ENCODE measurements at regions not wholly inside any gene's neighbourhood (a gene's known extent, or its start where the extent isn't known, plus 50 kb on each side); places are given as distances from the start of the nearest gene placed in this dataset.
"Not testable (repeated sequence)": the region's sequence is repeated elsewhere in the genome, so short reads cannot be mapped to it uniquely, and the experiment has no call there.

- Histone ChIP-seq H3K4me3 (ENCODE audit: low read depth in 1 of 3, low read length in 3 of 3) (no peak overlapping the region), H3K27ac (ENCODE audit: low read depth in 1 of 3, low read length in 2 of 3) (no peak overlapping the region), H3K36me3 (ENCODE audit: control insufficient read depth in 3 of 3, insufficient read depth in 2 of 3, low read depth in 1 of 3, low read length in 3 of 3) (no peaks in the 10 kb centered on the region), H3K27me3 (ENCODE audit: control insufficient read depth in 3 of 3, insufficient read depth in 3 of 3, low read length in 3 of 3) (peaks cover 0 to 1% (median 0%) of the 10 kb centered on the region in 3 donors), H3K9me3 (ENCODE audit: control insufficient read depth in 2 of 2, insufficient read depth in 1 of 2, low read depth in 1 of 2, low read length in 1 of 2) (no peaks in the 10 kb centered on the region), H3K4me1 (ENCODE audit: control insufficient read depth in 3 of 3, insufficient read depth in 2 of 3, low read depth in 1 of 3, low read length in 2 of 3) (peaks cover 0 to 3% (median 0%) of the 10 kb centered on the region in 3 donors)
- 68 to 89% (median 80%) methylated on average over 1 of the region's 1 CpG for WGBS, 3 donors
- FAIRE-seq (no peak), DNase-seq (no peak)
Measured at GRCh38 chr4:123643691-123644090, 247.1 kb downstream of the SPRY1 start.

GRCh38 chr4:123649250-123649644 is 252.7 kb downstream of the SPRY1 start:
- DNase-seq (no peak), FAIRE-seq (no peak)
- 57 to 64% (median 62%) methylated on average over 4 of the region's 4 CpGs for WGBS, 3 donors
- Histone ChIP-seq H3K36me3 (ENCODE audit: control insufficient read depth in 3 of 3, insufficient read depth in 2 of 3, low read depth in 1 of 3, low read length in 3 of 3) (peaks cover 0 to 2% (median 0%) of the 10 kb centered on the region in 3 donors), H3K9me3 (ENCODE audit: control insufficient read depth in 2 of 2, insufficient read depth in 1 of 2, low read depth in 1 of 2, low read length in 1 of 2) (no peaks in the 10 kb centered on the region), H3K4me1 (ENCODE audit: control insufficient read depth in 3 of 3, insufficient read depth in 2 of 3, low read depth in 1 of 3, low read length in 2 of 3) (peaks cover 5 to 44% (median 7%) of the 10 kb centered on the region in 3 donors), H3K27ac (ENCODE audit: low read depth in 1 of 3, low read length in 2 of 3) (peak overlapping the region in 2 of 3 donors; percentile 66 to 94), H3K4me3 (ENCODE audit: low read depth in 1 of 3, low read length in 3 of 3) (no peak overlapping the region), H3K27me3 (ENCODE audit: control insufficient read depth in 3 of 3, insufficient read depth in 3 of 3, low read length in 3 of 3) (peaks cover 0 to 1% (median 0%) of the 10 kb centered on the region in 3 donors)

GRCh38 chr4:123649645-123650391 is 253.2 kb downstream of the SPRY1 start:
- no peak for FAIRE-seq

GRCh38 chr4:123651066-123651465 is 254.5 kb downstream of the SPRY1 start:
- DNase-seq, result no peak
- FAIRE-seq, result no peak
- Histone ChIP-seq H3K4me1 (ENCODE audit: control insufficient read depth in 3 of 3, insufficient read depth in 2 of 3, low read depth in 1 of 3, low read length in 2 of 3) (peaks cover 5 to 44% (median 7%) of the 10 kb centered on the region in 3 donors), H3K27ac (ENCODE audit: low read depth in 1 of 3, low read length in 2 of 3) (peak overlapping the region in 2 of 3 donors; percentile 69 to 94), H3K9me3 (ENCODE audit: control insufficient read depth in 2 of 2, insufficient read depth in 1 of 2, low read depth in 1 of 2, low read length in 1 of 2) (peaks cover 0 to 5% of the 10 kb centered on the region in 2 donors), H3K4me3 (ENCODE audit: low read depth in 1 of 3, low read length in 3 of 3) (no peak overlapping the region), H3K27me3 (ENCODE audit: control insufficient read depth in 3 of 3, insufficient read depth in 3 of 3, low read length in 3 of 3) (peaks cover 0 to 1% (median 0%) of the 10 kb centered on the region in 3 donors), H3K36me3 (ENCODE audit: control insufficient read depth in 3 of 3, insufficient read depth in 2 of 3, low read depth in 1 of 3, low read length in 3 of 3) (peaks cover 0 to 2% (median 0%) of the 10 kb centered on the region in 3 donors)
- 54 to 63% (median 60%) methylated on average over 2 of the region's 2 CpGs for WGBS, 3 donors

More at GRCh38 chr4:123649645-123650391, 253.2 kb downstream of the SPRY1 start:
- Histone ChIP-seq H3K36me3 (ENCODE audit: control insufficient read depth in 3 of 3, insufficient read depth in 2 of 3, low read depth in 1 of 3, low read length in 3 of 3) (peaks cover 0 to 2% (median 0%) of the 10 kb centered on the region in 3 donors), H3K27me3 (ENCODE audit: control insufficient read depth in 3 of 3, insufficient read depth in 3 of 3, low read length in 3 of 3) (peaks cover 0 to 1% (median 0%) of the 10 kb centered on the region in 3 donors), H3K9me3 (ENCODE audit: control insufficient read depth in 2 of 2, insufficient read depth in 1 of 2, low read depth in 1 of 2, low read length in 1 of 2) (no peaks in the 10 kb centered on the region), H3K4me3 (ENCODE audit: low read depth in 1 of 3, low read length in 3 of 3) (peak overlapping the region in 1 of 3 donors; percentile 35), H3K4me1 (ENCODE audit: control insufficient read depth in 3 of 3, insufficient read depth in 2 of 3, low read depth in 1 of 3, low read length in 2 of 3) (peaks cover 5 to 44% (median 7%) of the 10 kb centered on the region in 3 donors), H3K27ac (ENCODE audit: low read depth in 1 of 3, low read length in 2 of 3) (peak overlapping the region in 2 of 3 donors; percentile 66 to 94)
- 11 to 36% (median 26%) methylated on average over 11 of the region's 11 CpGs for WGBS, 3 donors
- DNase-seq, result peak; percentile 72 to 91

- DNase-seq, result peak; percentile 57 to 64
Measured at GRCh38 chr4:123651536-123652180, 255.1 kb downstream of the SPRY1 start.

GRCh38 chr4:123652476-123652875 is 255.9 kb downstream of the SPRY1 start:
- peaks cover 0 to 17% of the 10 kb centered on the region in 2 donors for H3K9me3 ChIP-seq (ENCODE audit: control insufficient read depth in 2 of 2, insufficient read depth in 1 of 2, low read depth in 1 of 2, low read length in 1 of 2)
- DNase-seq, result no peak
- H3K27me3 ChIP-seq (ENCODE audit: control insufficient read depth in 3 of 3, insufficient read depth in 3 of 3, low read length in 3 of 3), result no peaks in the 10 kb centered on the region
- H3K36me3 ChIP-seq (ENCODE audit: control insufficient read depth in 3 of 3, insufficient read depth in 2 of 3, low read depth in 1 of 3, low read length in 3 of 3), result peaks cover 0 to 10% (median 0%) of the 10 kb centered on the region in 3 donors
- no peak for FAIRE-seq
- peak overlapping the region in 1 of 3 donors; percentile 94 for H3K27ac ChIP-seq (ENCODE audit: low read depth in 1 of 3, low read length in 2 of 3)
- WGBS, 3 donors, result 73 to 80% (median 80%) methylated on average over 1 of the region's 1 CpG
- H3K4me1 ChIP-seq (ENCODE audit: control insufficient read depth in 3 of 3, insufficient read depth in 2 of 3, low read depth in 1 of 3, low read length in 2 of 3), result peaks cover 5 to 44% (median 7%) of the 10 kb centered on the region in 3 donors
- no peak overlapping the region for H3K4me3 ChIP-seq (ENCODE audit: low read depth in 1 of 3, low read length in 3 of 3)

More at GRCh38 chr4:123651536-123652180, 255.1 kb downstream of the SPRY1 start:
- Histone ChIP-seq H3K4me1 (ENCODE audit: control insufficient read depth in 3 of 3, insufficient read depth in 2 of 3, low read depth in 1 of 3, low read length in 2 of 3) (peaks cover 5 to 44% (median 7%) of the 10 kb centered on the region in 3 donors), H3K27ac (ENCODE audit: low read depth in 1 of 3, low read length in 2 of 3) (peak overlapping the region in 2 of 3 donors; percentile 69 to 94), H3K9me3 (ENCODE audit: control insufficient read depth in 2 of 2, insufficient read depth in 1 of 2, low read depth in 1 of 2, low read length in 1 of 2) (peaks cover 0 to 11% of the 10 kb centered on the region in 2 donors), H3K27me3 (ENCODE audit: control insufficient read depth in 3 of 3, insufficient read depth in 3 of 3, low read length in 3 of 3) (no peaks in the 10 kb centered on the region), H3K4me3 (ENCODE audit: low read depth in 1 of 3, low read length in 3 of 3) (no peak overlapping the region), H3K36me3 (ENCODE audit: control insufficient read depth in 3 of 3, insufficient read depth in 2 of 3, low read depth in 1 of 3, low read length in 3 of 3) (peaks cover 0 to 8% (median 0%) of the 10 kb centered on the region in 3 donors)
- no peak for FAIRE-seq
- 79 to 92% (median 82%) methylated on average over 1 of the region's 1 CpG for WGBS, 3 donors

GRCh38 chr4:123653236-123653635 is 256.6 kb downstream of the SPRY1 start:
- Histone ChIP-seq H3K36me3 (ENCODE audit: control insufficient read depth in 3 of 3, insufficient read depth in 2 of 3, low read depth in 1 of 3, low read length in 3 of 3) (peaks cover 0 to 10% (median 0%) of the 10 kb centered on the region in 3 donors), H3K9me3 (ENCODE audit: control insufficient read depth in 2 of 2, insufficient read depth in 1 of 2, low read depth in 1 of 2, low read length in 1 of 2) (peaks cover 0 to 17% of the 10 kb centered on the region in 2 donors), H3K27me3 (ENCODE audit: control insufficient read depth in 3 of 3, insufficient read depth in 3 of 3, low read length in 3 of 3) (no peaks in the 10 kb centered on the region), H3K4me1 (ENCODE audit: control insufficient read depth in 3 of 3, insufficient read depth in 2 of 3, low read depth in 1 of 3, low read length in 2 of 3) (peaks cover 5 to 44% (median 7%) of the 10 kb centered on the region in 3 donors), H3K4me3 (ENCODE audit: low read depth in 1 of 3, low read length in 3 of 3) (no peak overlapping the region), H3K27ac (ENCODE audit: low read depth in 1 of 3, low read length in 2 of 3) (peak overlapping the region in 1 of 3 donors; percentile 94)
- FAIRE-seq (no peak), DNase-seq (no peak)
- WGBS, 3 donors, result 98 to 100% (median 98%) methylated on average over 2 of the region's 2 CpGs

- H3K27me3 ChIP-seq (ENCODE audit: control insufficient read depth in 3 of 3, insufficient read depth in 3 of 3, low read length in 3 of 3); DNase-seq; H3K4me3 ChIP-seq (ENCODE audit: low read depth in 1 of 3, low read length in 3 of 3); FAIRE-seq; H3K27ac ChIP-seq (ENCODE audit: low read depth in 1 of 3, low read length in 2 of 3): not testable (repeated sequence)
- peaks cover 0 to 17% of the 10 kb centered on the region in 2 donors for H3K9me3 ChIP-seq (ENCODE audit: control insufficient read depth in 2 of 2, insufficient read depth in 1 of 2, low read depth in 1 of 2, low read length in 1 of 2)
- peaks cover 0 to 10% (median 0%) of the 10 kb centered on the region in 3 donors for H3K36me3 ChIP-seq (ENCODE audit: control insufficient read depth in 3 of 3, insufficient read depth in 2 of 3, low read depth in 1 of 3, low read length in 3 of 3)
- peaks cover 2 to 35% (median 3%) of the 10 kb centered on the region in 3 donors for H3K4me1 ChIP-seq (ENCODE audit: control insufficient read depth in 3 of 3, insufficient read depth in 2 of 3, low read depth in 1 of 3, low read length in 2 of 3)
Measured at GRCh38 chr4:123656746-123657294, 260.2 kb downstream of the SPRY1 start.

All from small intestine (tissue), 7 donors.